Gastrocnemius medialis (tissue), 4 donors: ENCODE measurements at regions not wholly inside any gene's neighbourhood (a gene's known extent, or its start where the extent isn't known, plus 50 kb on each side); places are given as distances from the start of the nearest gene placed in this dataset.

ENCODE experiments used
- CTCF ChIP-seq, 5 experiments: fragments of 450-650 bp in 3 of 5; fragments of 200-600 bp in 2 of 5; sonication (generic) in 2 of 5; IDR thresholded peaks in 4 of 5; conservative IDR thresholded peaks in 1 of 5; 1 replicate in 4 of 5; 2 replicates in 1 of 5; pipeline ENCODE4 v1.5.1; 2016 to 2019; ENCODE audit warnings: antibody characterized with exemption in 5 of 5, mild to moderate bottlenecking in 3 of 5, moderate library complexity in 3 of 5
- POLR2A ChIP-seq, 2 donors: fragments of 450-650 bp; IDR thresholded peaks; one replicate each; pipeline ENCODE4 v1.6.1; 2017; ENCODE audit warnings: antibody characterized with exemption in 2 of 2, mild to moderate bottlenecking in 2 of 2, moderate library complexity in 2 of 2

GRCh38 chr14:26017270-26017669 is 580.6 kb downstream of the NOVA1 start:
- no peak for TF ChIP-seq CTCF (IDR thresholded peaks at IDR 0.05 in 4 of 5, conservative IDR thresholded peaks at IDR 0.05 in 1 of 5)
- no peak for TF ChIP-seq POLR2A (IDR thresholded peaks at IDR 0.05)
